GM18951 (cell line): ENCODE measurements at regions not wholly inside any gene's neighbourhood (a gene's known extent, or its start where the extent isn't known, plus 50 kb on each side); places are given as distances from the start of the nearest gene placed in this dataset.
"Not testable (repeated sequence)": the region's sequence is repeated elsewhere in the genome, so short reads cannot be mapped to it uniquely, and the experiment has no call there.

Experiments used
- POLR2A ChIP-seq: IDR thresholded peaks from 4 replicates; pipeline ENCODE4 v1.6.1; 2011; ENCODE audit warnings: mild to moderate bottlenecking; ENCODE audit not compliant: insufficient read length, insufficient read depth; ENCODE audit errors: extremely low read depth
- in situ Hi-C: fragments of 300-500 bp; cut with MboI; formaldehyde crosslinking; loops from one replicate; pipeline ENCODE4 v1.12.0; 2022; ENCODE audit warnings: low sequenced_read_pairs, mixed read lengths, inconsistent platforms; ENCODE audit not compliant: unreplicated experiment

- TF ChIP-seq POLR2A, result no peak
- in situ Hi-C loops, result no loop called here
These were observed 1362.1 kb upstream of the ATXN8OS start for GRCh38 chr13:68745502-68745901.

DNA sequence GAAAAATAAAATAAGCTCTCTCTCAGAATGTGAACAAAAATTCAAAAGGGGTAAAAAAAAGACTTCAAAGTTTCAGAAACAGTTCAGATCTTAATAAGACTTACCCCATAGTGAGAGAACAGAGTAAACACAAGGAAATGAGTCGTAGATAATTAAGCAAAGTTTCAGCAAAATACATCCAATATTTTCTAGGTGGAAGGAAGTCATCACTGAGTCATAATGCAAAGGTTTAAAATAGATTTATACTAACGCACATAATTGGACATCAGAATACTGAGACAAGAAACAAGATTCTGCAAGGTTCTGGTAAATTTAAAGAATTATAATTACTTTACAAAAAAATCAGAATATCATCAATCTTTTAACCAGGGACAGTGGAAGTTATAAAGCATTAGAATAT, 1370.7 kb upstream of the ATXN8OS start:
- no peak for TF ChIP-seq POLR2A
- in situ Hi-C loops, result no loop called here

DNA sequence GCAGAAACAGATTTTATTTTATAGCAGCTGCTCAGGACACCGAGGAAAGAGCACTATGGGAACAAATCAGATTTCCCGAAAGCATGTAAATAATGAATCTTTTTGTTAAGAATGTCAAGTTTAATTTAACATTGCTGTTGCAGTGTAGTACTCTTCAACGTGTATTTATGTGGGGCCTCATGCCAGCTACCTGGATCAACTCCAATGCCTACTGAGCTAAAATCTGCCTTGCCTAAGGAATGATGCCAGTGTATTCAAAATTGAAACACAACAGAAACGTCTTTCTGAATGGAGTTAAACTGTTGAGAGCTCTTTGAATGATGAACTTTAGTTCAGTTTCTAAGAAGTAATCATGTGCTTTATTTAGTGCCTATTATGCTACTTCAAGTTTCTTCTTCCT, 1379.8 kb upstream of the ATXN8OS start:
- in situ Hi-C loops, result no loop called here
- no peak for TF ChIP-seq POLR2A

GRCh38 chr13:68727165-68727564, 1380.5 kb upstream of the ATXN8OS start:
- in situ Hi-C loops, result no loop called here
- TF ChIP-seq POLR2A, result no peak

GRCh38 chr13:68719815-68720214, 1387.8 kb upstream of the ATXN8OS start:
- in situ Hi-C loops, result no loop called here
- no peak for TF ChIP-seq POLR2A

DNA sequence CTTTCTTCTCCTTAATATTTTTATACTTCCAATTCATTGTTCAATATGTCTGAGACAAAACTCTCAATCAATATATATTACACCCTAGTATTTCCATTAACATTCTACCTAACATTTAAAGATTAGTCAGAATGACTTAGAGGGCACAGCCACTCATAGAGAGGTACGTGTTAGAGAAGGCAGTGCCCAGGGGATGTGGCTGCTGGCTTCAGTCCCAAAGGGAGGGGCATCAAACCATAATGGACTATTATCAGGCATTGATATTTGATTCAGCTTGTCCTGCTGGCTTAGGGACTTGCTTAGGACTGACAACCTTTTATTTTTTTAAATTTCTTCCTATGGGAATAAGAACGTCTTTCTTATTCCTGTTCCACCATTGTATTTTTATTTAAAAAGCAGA, 1392.0 kb upstream of the ATXN8OS start:
- TF ChIP-seq POLR2A, result no peak
- in situ Hi-C loops, result no loop called here

GRCh38 chr13:68714292-68714691, 1393.3 kb upstream of the ATXN8OS start:
- in situ Hi-C loops, result no loop called here
- no peak for TF ChIP-seq POLR2A

GRCh38 chr13:68713394-68713793, 1394.2 kb upstream of the ATXN8OS start:
- TF ChIP-seq POLR2A, result no peak
- in situ Hi-C loops, result no loop called here

DNA sequence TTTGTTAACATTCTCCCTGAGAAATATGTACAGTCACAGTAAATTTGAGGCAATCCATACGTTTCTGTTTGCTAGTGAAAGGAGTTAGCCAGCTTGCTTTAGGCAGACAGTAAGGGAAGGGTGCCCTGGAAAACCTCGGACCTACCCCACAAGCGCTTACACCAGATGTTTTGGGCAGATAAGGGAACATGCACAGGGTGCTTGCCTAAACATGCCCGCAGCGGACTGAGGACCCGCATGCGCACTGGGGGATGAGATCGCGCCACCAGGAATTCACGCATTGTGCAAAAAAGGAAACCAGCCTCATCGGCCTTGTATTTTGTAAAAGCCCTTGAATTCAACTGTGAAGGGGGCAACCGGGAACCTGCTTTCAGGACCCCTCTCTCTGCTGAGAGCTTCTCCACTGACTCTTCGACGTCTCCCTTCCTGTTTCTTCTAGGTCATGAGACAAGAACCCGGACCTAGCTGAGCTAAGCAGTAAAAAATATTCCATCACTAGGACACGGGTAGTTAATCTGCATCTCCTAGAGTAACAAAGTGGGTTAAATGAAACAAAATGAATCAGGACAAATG, 1399.2 kb upstream of the ATXN8OS start:
- no peak for TF ChIP-seq POLR2A
- in situ Hi-C loops, result no loop called here

DNA sequence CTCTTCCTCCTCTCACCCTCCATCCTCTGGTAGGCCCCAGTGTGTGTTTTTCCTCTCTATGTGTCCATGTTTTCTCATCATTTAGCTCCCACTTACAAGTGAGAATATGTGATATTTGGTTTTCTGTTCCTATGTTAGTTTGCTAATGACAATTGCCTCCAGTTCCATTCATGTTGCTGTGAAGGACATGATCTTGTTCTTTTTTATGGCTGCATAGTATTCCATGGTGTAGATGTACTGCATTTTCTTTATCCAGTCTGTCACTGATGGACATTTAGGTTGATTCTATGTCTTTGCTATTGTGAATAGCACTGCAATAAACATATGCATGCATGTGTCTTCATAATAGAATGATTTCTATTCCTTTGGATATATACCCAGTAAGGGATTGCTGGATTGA, 1401.6 kb upstream of the ATXN8OS start:
- in situ Hi-C loops, result not testable (repeated sequence)

DNA sequence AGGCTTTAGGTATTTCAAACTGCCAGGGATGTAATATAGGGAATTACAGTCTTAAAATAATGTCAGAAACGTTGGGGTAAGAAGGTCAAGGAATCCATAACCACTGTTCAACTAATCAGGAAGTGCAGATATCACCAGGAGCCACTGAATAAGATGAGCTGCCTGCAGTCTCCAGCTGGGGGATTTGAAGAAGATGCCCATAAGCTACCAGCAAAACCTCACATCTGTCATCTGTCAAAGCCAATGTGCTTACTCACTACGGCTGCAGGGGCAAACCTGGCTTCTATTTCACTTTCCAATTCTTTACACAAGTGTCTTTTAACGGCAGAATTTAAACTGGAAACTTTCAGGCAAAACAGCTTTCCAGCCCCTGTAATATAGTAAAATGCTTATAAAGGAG, 1410.1 kb upstream of the ATXN8OS start:
- in situ Hi-C loops, result no loop called here

DNA sequence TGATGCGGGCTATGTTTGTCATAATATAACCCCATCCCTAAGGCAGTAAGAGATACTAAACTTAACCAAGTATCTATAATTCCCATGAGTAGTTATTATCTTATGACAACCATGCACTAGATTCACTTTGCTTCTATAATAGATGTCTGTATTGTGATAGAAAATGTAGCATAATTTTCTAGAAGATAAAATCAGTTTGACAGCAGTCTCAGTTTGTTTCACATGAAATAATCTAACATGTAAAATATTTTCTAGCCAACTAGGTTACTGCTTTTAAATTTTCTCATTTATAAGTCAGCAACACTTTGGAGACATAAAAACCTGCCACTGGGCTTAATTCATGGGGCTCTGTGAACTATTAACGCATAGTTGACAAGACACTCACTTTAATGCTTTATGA, 1410.7 kb upstream of the ATXN8OS start:
- in situ Hi-C loops, result no loop called here
- no peak for TF ChIP-seq POLR2A

More for the DNA sequence above, 1410.1 kb upstream of the ATXN8OS start:
- no peak for TF ChIP-seq POLR2A

- no peak for TF ChIP-seq POLR2A
- in situ Hi-C loops, result no loop called here
These were observed 1415.6 kb upstream of the ATXN8OS start for GRCh38 chr13:68692049-68692448.

DNA sequence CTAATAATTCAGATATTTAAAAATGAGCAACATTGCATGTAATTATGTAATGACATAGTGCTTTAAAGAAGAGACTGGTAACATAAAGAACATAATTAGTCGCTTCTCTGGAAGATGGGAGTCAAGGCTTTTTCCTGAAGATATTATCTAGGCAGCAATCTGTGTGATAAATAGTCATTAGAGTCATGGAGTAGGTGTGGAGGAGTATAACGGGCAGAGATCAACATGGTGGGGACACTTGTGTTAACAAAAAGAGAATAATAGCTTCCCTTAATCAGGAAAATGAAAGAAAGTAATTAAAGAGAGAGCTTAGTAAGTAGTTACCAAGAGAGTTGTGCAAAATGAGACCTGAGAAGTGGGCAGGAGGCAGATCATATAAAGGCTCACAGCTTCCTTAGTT, 1417.1 kb upstream of the ATXN8OS start:
- TF ChIP-seq POLR2A, result no peak
- in situ Hi-C loops, result no loop called here

DNA sequence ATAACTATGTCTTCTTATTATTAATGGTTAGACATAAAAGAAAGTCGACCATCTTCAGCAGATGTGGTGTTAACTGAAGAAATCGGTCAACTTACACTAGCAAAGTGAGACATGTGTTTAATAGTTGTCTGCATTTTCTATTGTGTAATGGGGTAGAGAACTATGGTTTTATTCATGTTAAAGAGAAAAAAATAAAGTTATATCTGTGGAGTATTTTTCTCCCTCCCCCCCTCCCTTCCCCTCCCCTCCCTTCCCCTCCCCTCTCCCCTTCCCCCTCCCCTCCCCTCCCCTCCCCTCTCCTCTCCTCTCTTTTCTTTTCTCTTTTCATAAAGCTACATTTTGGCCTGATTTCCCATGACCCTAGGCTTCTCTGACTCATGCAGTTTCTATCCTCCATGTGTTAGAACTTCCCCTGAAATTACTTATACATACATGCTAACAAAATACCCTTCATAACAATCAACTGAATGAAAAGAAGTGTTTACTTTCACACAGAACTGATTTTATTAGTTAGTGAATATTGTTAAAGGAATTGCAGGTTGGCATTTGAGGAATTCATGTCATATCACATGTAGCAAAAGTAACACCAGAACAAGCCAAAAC, 1431.0 kb upstream of the ATXN8OS start:
- no peak for TF ChIP-seq POLR2A
- in situ Hi-C loops, result no loop called here
